GF-D8 (cell line): ENCODE measurements at regions not wholly inside any gene's neighbourhood (a gene's known extent, or its start where the extent isn't known, plus 50 kb on each side); places are given as distances from the start of the nearest gene placed in this dataset.
"Not testable (repeated sequence)": the region's sequence is repeated elsewhere in the genome, so short reads cannot be mapped to it uniquely, and the experiment has no call there.

Source experiments
- DNase-seq: peaks from one replicate; lab custom pipeline; 2025; lab: John Stamatoyannopoulos, UW

DNA sequence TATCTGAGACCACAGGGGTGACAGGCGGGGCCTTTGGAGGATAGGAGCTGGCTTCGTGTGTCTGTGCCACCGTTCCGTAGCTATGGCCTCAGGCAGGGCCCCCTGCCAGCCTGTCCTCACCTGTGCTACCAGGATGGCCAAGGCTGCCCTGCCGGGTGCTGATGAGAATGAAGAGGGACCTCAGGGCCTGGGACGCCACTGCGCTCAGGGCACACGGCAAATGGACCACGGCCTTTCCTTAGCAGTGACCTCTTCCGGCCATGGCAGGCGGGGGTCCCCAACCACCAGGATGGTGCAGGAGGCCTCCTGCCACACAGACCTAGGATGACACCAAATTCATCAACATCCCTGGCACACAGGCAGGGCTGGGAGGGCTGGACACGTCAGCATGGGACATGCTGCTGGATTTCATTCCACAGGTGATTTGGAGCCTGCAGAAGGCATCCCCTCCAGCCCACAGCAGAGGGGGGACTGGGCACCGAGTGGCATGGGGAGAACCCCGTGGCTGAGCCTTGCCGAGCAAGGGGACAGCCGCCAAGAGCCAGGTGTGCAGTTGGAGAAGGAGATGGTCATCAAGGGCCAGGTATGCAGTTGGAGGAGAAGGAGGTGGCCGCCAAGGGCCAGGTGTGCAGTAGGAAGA, 1321.0 kb downstream of the BRD1 start:
- DNase-seq: no peak

DNA sequence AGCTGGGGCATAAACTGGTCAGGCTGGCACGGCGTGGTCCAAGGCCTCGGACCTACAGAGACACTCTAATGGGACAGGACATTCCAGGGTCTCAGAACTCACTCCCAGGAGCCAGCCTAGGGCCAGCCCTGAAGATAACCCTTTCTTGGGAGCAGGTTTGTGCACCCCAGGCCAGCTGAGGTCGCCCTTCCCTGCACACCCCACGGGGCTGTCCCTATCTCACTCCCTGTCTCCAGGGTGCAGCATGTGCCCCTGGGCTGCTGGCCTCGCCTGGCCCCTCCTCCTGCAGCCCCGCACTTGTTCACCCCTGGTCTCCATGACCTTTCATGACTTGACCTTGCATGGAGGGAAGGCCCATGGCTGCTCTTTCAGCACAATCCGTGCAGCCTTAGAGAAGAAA, 1321.8 kb downstream of the BRD1 start:
- no peak for DNase-seq

DNA sequence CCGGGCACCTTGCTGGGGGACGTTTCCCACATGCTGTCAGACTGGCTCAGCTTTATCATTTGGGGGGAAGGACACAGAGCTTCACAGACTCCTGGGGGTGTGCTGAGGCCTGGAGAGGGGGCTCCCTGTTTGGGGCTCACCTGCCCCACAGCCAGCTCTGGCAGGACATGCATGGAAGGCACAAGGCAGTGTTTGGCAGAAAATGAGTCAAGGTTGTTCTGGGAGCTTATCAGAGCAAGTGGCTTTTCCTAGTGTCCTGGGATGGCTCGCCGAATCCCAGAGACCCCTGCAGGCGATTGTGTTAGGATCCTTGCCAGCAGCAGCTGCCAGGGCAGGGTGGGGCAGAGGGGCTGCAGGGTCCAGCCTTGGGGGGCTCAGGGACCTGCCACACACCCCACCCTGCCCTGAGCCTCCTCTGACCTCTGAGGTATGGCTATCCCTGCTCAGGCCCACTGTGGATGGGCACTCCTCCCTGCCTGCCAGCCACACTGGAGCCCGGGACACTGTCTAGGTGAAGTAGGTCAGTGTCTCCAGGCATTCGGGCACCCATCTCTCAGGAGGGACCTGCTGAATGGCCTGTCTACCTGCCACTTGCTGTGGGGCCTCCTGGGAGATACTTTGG, 1323.0 kb downstream of the BRD1 start:
- DNase-seq: no peak

DNA sequence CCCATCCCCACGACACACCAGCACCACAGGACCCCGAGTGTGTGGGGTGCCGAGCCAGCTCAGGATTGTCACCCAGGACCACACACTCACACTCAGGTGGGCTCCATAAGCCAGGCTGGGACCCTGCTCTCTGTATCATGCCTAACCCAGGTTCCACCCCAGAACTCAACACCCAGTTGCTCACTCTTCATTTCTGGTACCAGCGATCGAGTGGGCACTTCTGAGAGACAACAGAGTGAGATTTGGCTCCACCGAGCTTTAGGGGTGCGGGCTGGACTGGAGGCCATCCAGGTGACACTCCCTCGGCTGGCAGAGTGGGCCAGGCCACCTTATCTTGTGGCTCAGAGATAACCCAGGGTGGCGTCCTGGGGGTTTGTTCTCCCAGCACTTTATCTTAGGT, 1323.8 kb downstream of the BRD1 start:
- no peak for DNase-seq

DNA sequence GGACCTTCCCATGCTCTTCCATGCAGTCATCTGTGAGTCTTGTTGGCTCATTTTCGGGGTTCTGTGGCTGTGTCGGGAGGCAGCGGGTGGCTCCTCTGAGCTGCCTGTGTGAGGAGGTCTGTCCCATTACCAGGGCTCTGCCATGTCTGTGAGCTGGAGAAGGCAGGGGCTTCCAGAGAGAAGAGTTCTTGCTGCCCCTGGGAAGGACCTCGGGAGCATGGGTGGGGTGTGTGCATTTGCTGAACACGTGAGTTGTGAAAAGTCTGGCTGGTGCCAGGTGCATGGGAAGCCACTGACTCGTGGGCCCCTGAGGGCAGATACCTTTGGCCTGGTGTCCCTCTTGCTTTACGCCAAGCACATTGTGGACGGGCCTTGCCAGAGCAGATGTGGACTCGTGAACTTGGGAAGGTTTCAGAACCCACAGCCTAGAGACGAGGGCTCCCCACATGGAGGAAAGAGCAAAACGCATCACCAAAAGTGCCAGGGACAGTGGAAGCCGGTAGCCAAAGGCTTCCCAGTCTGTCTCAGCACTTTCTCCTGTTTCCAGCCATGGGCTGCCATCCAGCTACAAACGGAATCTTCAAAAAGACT, 1324.5 kb downstream of the BRD1 start:
- no peak for DNase-seq

DNA sequence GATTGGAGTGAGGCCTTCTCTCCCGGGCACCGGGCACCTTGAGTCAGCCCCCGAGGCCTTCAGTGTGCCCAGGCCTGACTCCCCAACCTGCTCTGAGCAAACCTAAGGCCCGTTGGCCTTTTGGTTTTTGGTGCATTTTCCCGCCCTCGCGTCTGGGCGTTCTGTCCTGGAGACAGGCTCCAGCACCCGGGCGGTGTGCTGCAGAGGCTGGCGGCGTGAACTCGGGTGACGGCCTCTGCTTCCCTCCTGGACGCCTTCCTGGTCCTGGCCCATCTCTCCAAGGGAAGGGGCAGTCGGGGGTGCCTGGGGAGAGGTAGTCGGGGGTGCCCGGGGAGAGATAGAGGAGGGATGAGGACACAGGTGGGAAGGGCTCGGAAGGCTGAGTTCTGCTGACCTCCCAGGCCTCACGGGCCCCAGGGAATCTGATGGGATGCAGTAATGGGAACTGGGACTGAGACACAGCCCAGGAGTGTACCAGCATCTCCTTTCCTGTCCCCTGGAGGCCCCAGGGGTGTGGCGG, 1326.4 kb downstream of the BRD1 start:
- DNase-seq: no peak

DNA sequence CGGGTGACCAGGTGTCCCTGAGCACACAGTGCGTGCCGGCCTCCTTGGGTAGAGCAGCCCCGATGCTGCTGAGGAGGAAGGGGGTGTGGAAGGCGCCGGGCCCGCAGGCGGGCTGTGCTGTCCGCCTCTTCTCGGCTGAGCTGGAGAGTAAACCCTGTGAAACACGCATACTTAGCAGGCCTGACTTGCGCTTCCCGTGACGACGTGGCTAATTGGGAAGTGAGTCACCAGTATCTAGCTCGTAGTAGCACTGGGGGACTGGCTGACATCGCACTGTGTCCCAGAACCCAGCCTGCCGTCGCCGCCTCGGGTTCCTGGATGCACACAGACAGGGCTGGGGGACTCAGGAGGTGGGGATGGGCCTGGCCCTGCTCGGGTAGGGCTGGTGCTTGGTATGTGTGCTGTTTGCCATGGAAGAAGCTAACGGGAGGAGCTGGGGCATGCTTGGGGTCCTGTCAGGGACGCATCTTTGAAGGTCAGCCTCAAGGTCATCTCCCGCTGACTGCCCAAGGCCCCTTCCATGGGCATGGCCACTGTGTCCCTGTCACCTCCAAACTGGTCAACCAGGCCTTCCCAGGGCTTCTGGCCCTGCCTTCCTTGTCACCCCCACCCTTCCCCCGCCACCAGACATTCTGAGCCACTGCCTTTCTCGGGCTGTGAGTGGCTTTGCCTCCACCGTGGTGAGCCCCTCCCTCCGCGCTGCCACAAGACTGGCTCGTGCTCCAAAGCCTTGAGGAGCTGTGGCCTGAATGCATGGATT, 1327.0 kb downstream of the BRD1 start:
- no peak for DNase-seq

DNA sequence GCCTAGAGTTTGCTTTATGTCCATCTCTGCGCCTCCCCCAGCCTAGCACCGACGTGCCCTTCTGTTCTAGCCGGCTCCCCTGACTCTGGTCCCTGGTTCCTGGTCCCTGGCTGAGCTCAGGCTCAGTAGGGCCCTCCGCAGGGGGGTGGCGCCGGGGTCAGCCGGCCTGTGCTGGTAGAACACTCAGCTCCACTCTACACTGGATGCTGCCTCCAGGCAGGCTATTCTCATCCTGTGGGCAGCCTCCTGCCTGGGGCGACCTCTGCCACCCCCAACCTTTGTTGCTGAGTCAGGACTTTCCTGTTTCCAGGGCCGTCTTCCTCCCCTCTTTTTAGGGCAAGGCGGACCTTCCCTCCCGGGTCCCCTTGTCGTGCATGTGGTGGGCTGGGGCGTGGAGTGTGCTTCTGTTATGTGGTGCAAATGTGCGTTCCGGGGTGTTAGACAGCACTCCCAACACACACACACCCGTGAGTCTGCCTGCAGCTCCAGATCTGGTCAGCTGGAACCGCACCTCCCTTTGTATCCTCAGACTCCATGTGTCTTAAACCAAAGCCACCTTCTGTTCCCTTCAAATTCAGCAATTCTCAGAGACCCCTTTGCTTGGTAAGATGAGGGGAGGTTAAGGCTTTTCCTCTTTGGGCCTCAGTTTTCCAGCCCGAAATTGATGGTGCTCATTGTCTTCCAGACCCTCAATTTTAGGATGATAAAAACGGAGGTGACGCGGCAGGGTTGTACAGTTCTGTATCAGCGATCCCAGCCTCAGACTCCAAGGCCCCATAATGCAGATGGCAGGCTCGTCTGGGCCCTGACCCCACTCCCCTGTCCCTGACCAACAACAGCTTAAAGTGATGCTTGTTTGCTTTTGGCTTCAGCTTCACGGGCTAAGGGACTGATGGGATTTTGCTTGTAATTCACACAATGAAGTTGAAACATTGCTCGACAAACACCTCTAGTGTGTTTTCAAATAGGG, 1327.9 kb downstream of the BRD1 start:
- DNase-seq: no peak

DNA sequence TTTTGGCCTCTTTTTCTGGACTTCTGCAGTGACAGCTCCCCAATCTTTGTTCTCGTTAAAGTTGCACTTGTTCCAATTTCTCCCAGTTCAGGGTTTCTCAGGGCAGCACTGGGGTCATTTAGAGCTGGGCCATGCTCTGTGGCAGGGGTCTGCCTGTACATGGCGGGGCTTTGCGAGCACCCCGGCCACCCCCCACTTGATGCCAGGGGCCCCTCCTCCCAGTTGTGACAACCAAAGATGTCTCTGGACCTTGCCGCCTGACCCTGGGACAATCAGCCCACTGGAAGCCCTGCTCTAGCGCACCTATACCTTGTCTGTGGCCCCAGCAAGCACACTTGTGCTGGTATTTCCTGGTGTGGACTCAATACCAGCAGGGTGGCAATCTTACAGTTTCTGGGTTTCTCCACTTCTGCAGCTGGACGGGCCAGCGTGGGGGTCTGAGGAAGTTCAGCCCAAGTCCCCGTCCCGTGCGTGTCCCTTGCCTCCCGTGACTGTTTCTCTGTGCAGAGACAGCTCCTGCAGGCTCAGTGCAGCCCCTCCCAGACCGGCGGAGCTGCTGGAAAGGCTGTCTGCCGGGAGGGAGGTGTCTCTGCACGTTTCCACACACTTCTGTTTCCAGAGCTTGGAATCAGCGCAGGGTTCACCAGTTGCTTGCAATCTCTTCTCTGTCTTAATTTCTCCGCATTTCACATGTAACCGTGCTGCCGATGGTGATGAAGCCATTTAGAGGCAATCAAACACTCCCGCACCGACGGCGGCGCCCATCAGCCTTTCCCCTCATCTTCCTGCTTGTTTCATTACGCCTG, 1328.9 kb downstream of the BRD1 start:
- DNase-seq: no peak

DNA sequence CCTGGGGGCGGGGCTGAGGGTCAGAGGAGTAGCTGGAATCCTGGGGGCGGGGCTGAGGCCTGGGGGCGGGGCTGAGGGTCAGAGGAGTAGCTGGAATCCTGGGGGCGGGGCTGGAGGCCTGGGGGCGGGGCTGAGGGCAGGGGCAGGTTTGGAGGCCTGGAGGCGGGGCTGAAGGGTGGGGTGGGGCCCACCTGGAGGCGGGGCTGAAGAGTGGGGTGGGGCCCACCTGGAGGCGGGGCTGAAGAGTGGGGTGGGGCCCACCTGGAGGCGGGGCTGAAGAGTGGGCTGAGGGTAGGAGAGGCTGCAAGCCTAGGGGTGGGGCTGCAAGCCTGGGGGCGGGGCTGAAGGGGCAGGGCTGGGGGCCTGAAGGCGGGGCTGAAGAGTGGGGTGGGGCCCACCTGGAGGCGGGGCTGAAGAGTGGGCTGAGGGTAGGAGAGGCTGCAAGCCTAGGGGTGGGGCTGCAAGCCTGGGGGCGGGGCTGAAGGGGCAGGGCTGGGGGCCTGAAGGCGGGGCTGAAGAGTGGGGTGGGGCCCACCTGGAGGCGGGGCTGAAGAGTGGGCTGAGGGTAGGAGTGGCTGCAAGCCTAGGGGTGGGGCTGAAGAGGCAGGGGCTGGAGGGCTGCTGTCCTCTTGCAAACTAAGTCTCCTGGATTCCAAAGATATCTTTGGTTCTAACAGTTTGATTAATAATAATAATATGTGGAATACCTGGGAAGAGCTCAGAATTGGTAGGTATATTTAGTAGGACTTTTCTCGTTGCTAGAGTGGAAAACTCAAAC, 1329.7 kb downstream of the BRD1 start:
- not testable (repeated sequence) for DNase-seq

DNA sequence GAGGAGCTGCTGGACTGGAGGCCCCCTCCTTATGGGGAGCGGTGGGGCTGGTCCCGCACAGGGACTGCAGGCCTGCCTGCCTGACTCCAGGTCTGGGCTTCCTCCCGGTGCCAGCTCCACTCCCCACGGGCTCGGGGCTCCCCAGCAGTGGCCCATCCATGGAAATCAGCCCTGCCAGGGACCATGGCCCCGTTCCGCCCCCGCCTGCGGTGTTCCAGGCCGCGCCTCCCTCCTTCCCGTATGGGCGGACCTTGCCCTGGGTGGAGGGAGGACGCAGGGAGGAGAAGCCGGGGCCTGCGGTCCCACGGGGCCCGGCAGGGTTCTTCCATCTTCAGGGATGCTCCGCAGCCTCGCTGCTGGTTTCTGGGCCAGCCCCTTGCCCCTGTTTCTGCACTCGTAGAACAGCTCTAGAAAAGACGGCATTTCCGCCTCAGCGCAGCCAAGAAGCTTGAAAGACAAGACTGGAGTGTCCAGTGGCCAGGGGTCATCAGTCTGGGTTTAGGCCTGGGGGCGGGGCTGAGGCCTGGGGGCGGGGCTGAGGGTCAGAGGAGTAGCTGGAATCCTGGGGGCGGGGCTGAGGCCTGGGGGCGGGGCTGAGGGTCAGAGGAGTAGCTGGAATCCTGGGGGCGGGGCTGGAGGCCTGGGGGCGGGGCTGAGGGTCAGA, 1330.6 kb downstream of the BRD1 start:
- DNase-seq: no peak

DNA sequence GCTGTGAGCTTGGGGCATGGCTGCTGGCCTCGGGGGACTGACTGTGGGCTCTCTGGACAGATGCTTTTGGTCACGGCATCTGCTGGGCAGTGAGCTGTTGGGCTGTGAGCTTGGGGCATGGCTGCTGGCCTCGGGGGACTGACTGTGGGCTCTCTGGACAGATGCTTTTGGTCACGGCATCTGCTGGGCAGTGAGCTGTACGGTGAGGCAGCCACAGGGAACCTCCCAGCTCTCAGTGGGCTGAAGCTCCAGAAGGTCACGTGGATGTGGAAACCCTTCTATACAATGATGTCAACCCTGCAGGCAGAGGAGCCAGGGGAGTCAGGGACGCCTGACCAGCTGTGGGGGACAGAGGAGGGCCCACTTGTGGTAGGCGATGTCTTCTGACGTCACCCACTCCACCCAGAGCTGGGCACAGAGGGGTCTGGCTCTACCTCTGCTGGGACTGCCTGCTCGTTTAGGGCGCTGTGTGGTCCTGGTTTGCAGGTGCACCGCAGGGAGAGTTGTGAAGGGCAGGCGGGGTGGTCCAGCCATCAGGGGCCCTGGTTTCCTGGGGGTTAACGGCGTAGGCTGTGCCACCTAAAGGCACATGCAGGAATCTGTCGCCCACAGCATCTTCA, 1331.3 kb downstream of the BRD1 start:
- no peak for DNase-seq

DNA sequence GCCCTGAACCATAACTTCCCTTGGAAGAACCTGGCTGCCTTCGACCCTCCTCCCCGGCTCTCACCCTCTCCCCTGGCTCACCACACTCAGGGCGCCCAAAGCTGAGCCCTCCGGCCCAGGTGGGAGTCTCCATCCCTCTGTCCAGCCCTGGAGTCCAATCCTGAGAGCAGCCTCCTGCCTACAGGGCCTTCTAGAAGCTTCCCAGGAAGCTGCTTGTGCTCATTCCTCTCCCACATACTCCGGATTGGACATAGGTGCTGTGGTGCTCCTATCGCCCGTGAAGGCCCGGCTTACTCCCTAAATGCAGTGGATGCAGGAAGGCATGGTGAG, 1332.0 kb downstream of the BRD1 start:
- no peak for DNase-seq

DNA sequence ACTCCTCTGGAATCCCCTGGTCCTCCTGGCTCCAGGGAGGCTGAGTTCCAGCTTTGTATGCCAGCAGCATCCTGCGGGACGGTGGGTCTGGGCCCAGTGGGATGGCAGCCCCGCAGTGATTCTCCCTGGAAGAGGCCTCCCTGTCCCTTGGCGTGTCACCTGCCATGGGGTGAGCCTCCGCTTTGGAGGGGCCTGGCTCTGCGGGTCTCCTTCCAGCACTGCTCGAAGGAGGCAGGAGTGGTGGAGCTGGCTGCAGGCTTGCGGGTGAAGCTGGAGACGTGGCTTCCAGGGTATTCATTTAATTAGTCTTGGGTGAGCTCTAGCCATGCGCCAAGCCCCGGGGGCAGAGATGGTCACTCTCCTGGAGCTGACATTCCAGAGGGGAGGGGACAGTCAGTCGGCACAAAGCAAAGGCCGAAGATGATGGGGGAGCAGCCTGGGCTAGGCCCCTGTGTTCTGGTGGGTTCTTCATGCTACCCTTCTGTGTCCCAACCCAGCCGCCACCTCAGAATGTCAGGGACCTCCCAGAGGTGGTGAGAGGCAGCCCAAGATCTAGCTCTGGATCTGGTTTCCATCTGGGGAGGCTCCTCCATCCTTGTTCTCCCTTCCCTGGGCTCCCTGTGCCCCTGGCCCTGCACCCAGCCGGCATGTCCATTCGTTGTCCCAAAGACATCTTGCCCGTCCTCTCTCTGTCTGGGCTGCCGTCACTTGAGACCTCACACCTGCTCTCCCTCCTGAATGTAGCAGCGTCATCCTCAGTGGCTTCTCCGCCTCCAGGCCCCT, 1332.5 kb downstream of the BRD1 start:
- DNase-seq: no peak

DNA sequence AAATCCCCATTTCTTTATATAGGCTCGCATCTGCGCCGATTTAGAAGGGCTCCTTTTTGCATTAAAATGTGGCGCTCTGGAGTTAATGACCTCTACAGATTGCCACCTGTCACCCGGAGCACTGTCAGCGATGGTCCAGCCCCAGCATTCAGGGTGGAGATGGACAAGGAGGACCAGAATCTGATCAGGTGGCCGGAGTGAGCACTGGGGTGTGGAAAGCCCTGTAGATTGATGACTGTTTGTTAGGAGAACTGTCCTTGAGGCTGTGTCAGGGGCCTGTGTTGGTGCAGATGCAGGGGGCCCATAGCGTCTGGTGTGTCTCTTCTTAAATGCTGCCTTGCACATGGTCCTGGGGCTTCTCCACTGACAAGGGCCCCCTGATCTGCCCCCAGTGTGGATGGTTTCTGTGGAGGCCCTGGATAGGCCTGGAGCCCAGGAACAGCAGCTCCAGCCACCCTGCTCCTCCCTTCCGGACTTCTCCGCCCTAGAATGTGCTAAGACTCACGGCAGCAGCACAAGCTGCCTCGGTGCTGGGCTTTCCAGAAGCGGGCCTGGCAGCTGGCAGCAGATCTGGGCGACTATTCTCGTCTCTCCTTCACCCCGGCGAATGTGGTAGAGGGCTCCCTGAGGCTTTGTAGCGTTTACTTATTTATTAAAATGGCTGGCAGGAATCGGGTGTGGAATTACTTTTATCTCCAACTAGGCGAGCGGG, 1333.3 kb downstream of the BRD1 start:
- no peak for DNase-seq

DNA sequence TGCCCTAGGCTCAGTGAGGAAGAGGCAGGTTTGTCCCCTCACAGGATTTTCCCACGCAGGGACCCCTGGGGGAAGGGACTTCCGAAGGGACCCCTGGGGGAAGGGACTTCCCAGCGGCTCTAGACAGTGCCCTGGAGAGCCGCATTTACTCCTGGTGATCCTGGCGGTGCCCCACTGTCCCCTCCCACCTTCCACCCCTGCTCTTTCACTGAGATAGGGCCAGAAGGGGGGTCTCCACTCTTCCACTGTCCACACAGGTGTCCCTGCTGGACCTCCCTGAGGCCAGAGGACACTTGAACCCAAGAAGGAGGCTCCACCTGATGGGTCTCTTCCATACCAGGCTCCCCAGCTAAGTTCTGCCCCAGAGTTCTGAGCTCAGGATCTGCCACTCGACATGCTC, 1333.9 kb downstream of the BRD1 start:
- no peak for DNase-seq
